HG02759 (cell line): ENCODE measurements at regions not wholly inside any gene's neighbourhood (a gene's known extent, or its start where the extent isn't known, plus 50 kb on each side); places are given as distances from the start of the nearest gene placed in this dataset.
"Not testable (repeated sequence)": the region's sequence is repeated elsewhere in the genome, so short reads cannot be mapped to it uniquely, and the experiment has no call there.

Source experiments
- ATAC-seq: cut with Tn5 transposase; IDR thresholded peaks from one replicate; pipeline ENCODE4 v1.9.1; 2021; ENCODE audit warnings: mild to moderate bottlenecking, moderate library complexity; ENCODE audit not compliant: unreplicated experiment

- not testable (repeated sequence) for ATAC-seq
Measured at GRCh38 chr12:54799966-54800365, 54.4 kb upstream of the MUCL1 start.

GRCh38 chr12:54798651-54799050, 55.7 kb upstream of the MUCL1 start:
- ATAC-seq: no peak

GRCh38 chr12:54796991-54797390, 57.3 kb upstream of the MUCL1 start:
- no peak for ATAC-seq

GRCh38 chr12:54795644-54796043, 58.7 kb upstream of the MUCL1 start:
- ATAC-seq: no peak

- ATAC-seq: no peak
Measured at GRCh38 chr12:54786081-54786480, 68.2 kb upstream of the MUCL1 start.

- no peak for ATAC-seq
Measured at GRCh38 chr12:54784115-54784514, 70.2 kb upstream of the MUCL1 start.

GRCh38 chr12:54777031-54777430, 77.3 kb upstream of the MUCL1 start:
- not testable (repeated sequence) for ATAC-seq

GRCh38 chr12:54773593-54773992, 80.7 kb upstream of the MUCL1 start:
- no peak for ATAC-seq

- ATAC-seq: no peak
Measured at GRCh38 chr12:54765652-54766051, 88.7 kb upstream of the MUCL1 start.

GRCh38 chr12:54762390-54762789, 91.9 kb upstream of the MUCL1 start:
- no peak for ATAC-seq

GRCh38 chr12:54759751-54760150, 94.6 kb upstream of the MUCL1 start:
- ATAC-seq: peak; percentile 57

GRCh38 chr12:54751493-54751892, 102.8 kb upstream of the MUCL1 start:
- no peak for ATAC-seq

GRCh38 chr12:54749191-54749818, 101.1 kb upstream of the DCD start:
- peak; percentile 71 for ATAC-seq

GRCh38 chr12:54744590-54744989, 96.4 kb upstream of the DCD start:
- no peak for ATAC-seq

GRCh38 chr12:54740882-54741281, 92.7 kb upstream of the DCD start:
- ATAC-seq: no peak

GRCh38 chr12:54736549-54736948, 88.4 kb upstream of the DCD start:
- no peak for ATAC-seq

GRCh38 chr12:54734196-54734950, 86.2 kb upstream of the DCD start:
- no peak for ATAC-seq

- ATAC-seq: no peak
Measured at GRCh38 chr12:54725233-54725843, 77.2 kb upstream of the DCD start.

- no peak for ATAC-seq
Measured at GRCh38 chr12:54723379-54724256, 75.5 kb upstream of the DCD start.

GRCh38 chr12:54721312-54721711, 73.1 kb upstream of the DCD start:
- ATAC-seq: no peak

- no peak for ATAC-seq
Measured at GRCh38 chr12:54719691-54720090, 71.5 kb upstream of the DCD start.
